ENCODE measurements at regions not wholly inside any gene's neighbourhood (a gene's known extent, or its start where the extent isn't known, plus 50 kb on each side); places are given as distances from the start of the nearest gene placed in this dataset.
"Not testable (repeated sequence)": the region's sequence is repeated elsewhere in the genome, so short reads cannot be mapped to it uniquely, and the experiment has no call there.

DNA sequence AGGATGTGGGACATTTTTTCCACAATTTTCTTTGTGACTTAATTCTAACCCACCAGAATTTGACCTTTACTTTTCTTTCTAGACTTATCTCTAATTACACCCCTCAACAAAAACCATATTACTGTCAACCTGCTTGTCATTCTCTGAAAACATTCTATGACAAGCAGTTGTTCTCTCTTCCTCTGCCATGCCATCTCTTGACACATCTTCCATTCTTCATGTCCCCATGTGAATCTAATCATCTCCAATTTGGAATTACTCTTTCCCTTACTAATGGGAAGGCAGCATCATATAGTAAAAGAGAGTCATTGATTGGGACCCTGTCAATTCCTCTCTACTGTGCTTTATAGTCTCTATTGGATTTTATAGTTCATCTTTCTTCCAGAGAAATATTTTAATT is 61.3 kb upstream of the P2RY1 start:
- no peak for DNase-seq (ENCODE audit: low read depth)

DNA sequence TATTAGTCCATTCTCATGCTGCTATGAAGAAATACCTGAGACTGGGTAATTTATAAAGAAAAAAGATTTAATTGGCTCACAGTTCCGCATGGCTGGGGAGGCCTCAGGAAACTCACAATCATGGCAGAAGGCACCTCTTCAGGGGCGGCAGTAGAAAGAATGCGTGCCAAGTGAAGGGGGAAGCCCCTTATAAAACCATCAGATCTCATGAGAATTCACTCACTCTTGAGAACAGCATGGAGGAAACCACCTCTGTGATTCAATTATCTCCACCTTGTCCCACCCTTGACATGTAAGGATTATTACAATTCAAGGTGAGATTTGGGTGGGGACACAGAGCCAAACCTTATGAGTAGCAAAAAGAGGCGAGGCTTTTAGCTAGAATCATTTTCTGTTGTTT is 60.7 kb upstream of the P2RY1 start:
- DNase-seq (ENCODE audit: low read depth): not testable (repeated sequence)

DNA sequence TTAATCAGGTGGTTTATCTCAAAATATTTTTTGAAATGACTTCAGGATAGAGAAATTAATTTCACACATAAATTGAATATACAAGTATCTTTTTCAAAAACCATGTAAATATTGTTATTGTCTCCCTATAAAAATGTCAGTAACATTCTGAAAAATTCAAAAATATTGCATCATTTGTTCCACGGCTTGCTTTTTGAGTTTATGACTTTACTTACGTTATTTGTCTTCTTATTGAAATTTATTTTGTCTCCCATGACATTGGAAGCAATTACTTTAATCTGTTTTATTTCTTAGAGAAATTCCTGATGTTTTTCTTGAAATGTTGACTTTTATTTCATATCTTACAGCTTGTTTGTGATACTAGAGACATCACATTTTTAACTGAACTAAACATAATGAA is 56.9 kb upstream of the P2RY1 start:
- DNase-seq (ENCODE audit: low read depth): no peak

DNA sequence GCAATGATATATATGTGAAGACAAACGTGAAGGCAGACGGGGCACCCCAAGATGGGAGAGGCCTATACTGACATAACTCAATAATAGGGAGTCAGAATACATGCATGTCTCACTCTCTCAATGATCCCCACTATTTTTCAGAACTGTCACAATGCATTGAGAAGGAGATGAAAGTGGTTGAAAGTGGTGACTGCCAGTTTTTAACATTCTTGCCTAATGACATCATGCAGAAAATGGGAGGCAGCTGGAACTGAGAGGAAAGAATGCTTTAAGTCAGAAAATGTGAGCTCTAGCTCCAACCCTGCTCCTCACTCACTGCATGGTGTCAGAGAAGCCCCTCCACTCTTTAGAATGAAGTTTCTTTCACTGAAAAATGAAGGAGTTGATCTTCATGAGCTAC is 55.3 kb upstream of the P2RY1 start:
- no peak for DNase-seq (ENCODE audit: low read depth)

DNA sequence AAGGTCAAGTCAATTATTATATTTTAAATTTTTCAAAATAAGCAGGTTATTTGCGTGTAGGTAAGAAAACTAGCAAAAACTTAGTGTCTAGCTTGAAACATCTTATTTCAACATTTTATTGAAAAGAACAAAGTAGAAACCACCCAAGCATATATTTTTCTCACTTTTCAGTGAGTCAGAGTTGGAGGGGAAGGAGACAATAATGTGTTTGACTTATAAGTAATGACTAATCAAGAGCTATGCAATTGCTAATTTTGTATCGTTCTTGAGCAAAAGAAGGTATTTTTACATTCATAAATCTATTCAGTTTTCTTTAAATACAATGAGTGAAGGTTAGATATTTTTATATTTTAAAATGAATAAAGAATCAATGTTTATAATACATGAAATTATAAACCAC is 54.4 kb upstream of the P2RY1 start:
- DNase-seq (ENCODE audit: low read depth): no peak

DNA sequence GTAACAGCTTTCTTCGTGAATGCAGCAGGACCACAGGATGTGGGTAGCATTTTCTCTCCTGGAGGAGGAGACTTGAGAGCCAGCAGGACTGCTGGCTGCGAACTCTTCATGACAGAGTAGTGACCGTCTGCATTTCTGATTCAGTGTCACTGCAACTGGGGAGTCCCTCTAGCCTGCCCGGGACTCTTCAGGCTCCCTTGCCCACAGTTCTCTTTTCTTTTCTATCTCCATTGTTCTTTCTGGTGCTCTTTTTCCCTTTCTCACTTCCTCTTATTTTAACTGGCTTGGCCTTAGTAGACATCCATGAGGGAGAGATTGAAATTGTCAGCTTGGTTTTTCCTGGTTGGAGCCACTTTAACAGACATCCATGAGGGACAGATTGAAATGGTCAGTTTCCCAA is 49.9 kb upstream of the P2RY1 start:
- no peak for DNase-seq (ENCODE audit: low read depth)
